Ovary (tissue), 3 donors: ENCODE measurements at regions not wholly inside any gene's neighbourhood (a gene's known extent, or its start where the extent isn't known, plus 50 kb on each side); places are given as distances from the start of the nearest gene placed in this dataset.

ENCODE experiments used
- EP300 ChIP-seq: sonication (generic); formaldehyde crosslinking; IDR thresholded peaks from one replicate; pipeline ENCODE4 v1.6.1; 2017; ENCODE audit warnings: antibody characterized with exemption
- POLR2A ChIP-seq: fragments of 450-650 bp; IDR thresholded peaks from one replicate; pipeline ENCODE4 v1.6.1; 2017; ENCODE audit warnings: antibody characterized with exemption, mild to moderate bottlenecking, moderate library complexity
- TF ChIP-seq, protein P1 (sequence below), 3 donors: fragments of 450-650 bp in 2 of 3; fragments of 200-600 bp in 1 of 3; IDR thresholded peaks; one replicate each; pipeline versions ENCODE4 v1.5.1 to v1.8.0; 2016 to 2022; ENCODE audit warnings: antibody characterized with exemption in 3 of 3, mild to moderate bottlenecking in 1 of 3
- donor health status: DM: no; HTN: no; CAD: no.

DNA sequence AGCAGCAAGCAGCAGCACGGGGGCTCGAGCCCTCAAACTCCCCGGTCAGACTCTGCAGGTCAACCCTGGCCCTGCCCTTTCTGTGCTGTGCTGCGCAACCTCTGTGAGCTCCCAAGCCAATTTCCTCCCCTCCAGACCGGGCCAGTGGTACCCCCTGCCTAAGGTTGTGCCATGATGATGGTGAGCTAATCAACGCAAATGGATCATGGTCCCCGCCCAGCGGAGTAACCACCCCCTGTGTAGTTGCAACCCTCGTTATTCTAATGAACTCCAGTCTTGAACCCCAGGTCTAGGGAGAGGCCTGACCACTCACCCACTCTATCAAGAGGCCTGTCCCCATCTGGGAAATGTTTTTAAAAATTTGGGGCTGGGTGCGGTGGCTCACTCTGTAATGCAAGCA lies 201.8 kb upstream of the FOXF1 start:
- TF ChIP-seq, protein P1, sequence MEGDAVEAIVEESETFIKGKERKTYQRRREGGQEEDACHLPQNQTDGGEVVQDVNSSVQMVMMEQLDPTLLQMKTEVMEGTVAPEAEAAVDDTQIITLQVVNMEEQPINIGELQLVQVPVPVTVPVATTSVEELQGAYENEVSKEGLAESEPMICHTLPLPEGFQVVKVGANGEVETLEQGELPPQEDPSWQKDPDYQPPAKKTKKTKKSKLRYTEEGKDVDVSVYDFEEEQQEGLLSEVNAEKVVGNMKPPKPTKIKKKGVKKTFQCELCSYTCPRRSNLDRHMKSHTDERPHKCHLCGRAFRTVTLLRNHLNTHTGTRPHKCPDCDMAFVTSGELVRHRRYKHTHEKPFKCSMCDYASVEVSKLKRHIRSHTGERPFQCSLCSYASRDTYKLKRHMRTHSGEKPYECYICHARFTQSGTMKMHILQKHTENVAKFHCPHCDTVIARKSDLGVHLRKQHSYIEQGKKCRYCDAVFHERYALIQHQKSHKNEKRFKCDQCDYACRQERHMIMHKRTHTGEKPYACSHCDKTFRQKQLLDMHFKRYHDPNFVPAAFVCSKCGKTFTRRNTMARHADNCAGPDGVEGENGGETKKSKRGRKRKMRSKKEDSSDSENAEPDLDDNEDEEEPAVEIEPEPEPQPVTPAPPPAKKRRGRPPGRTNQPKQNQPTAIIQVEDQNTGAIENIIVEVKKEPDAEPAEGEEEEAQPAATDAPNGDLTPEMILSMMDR (IDR thresholded peaks at IDR 0.05), result no peak
- no peak for TF ChIP-seq POLR2A
- TF ChIP-seq EP300, result no peak
